Keratinocyte (primary cell): ENCODE measurements at regions not wholly inside any gene's neighbourhood (a gene's known extent, or its start where the extent isn't known, plus 50 kb on each side); places are given as distances from the start of the nearest gene placed in this dataset.

Source experiments
- DNase-seq: peaks from one replicate; pipeline ENCODE4 v3.0.0-alpha.2; 2011; ENCODE audit warnings: low read depth, missing footprints, low spot score
- FAIRE-seq: peaks from 2 replicates; lab custom pipeline; 2011; peaks lifted over from hg19 to GRCh38; lab: Jason Lieb, UNC
- H2AFZ ChIP-seq: 2 replicates; pipeline ENCODE4 v1.6.0; 2012; ENCODE audit warnings: low read length, control low read depth, inconsistent platforms; ENCODE audit not compliant: control insufficient read depth
- H3K27ac ChIP-seq: 2 replicates; pipeline ENCODE4 v1.5.1; 2011; ENCODE audit warnings: low read length; ENCODE audit not compliant: control insufficient read depth, insufficient read depth
- H3K27me3 ChIP-seq: 3 replicates; pipeline ENCODE4 v1.6.0; 2011; ENCODE audit warnings: low read length; ENCODE audit not compliant: control insufficient read depth, insufficient read depth; ENCODE audit errors: extremely low read depth
- H3K36me3 ChIP-seq, 2 experiments: 2 replicates in 1 of 2; 3 replicates in 1 of 2; pipeline ENCODE4 v1.5.1; 2011; ENCODE audit warnings: low read length in 2 of 2, mild to moderate bottlenecking in 1 of 2; ENCODE audit not compliant: control insufficient read depth in 2 of 2, insufficient read depth in 2 of 2; ENCODE audit errors: extremely low read depth in 1 of 2
- H3K4me1 ChIP-seq: 3 replicates; pipeline ENCODE4 v1.5.1; 2011; ENCODE audit warnings: low read length; ENCODE audit not compliant: control insufficient read depth, insufficient read depth; ENCODE audit errors: extremely low read depth
- H3K4me2 ChIP-seq: 3 replicates; pipeline ENCODE4 v1.6.0; 2011; ENCODE audit warnings: low read depth, low read length; ENCODE audit not compliant: control insufficient read depth, insufficient read depth; ENCODE audit errors: extremely low read depth
- H3K4me3 ChIP-seq, 3 experiments: fragments of 200-600 bp in 1 of 3; sonication (generic) in 1 of 3; 2 replicates in 2 of 3; 3 replicates in 1 of 3; pipeline ENCODE4 v1.5.1; 2011 to 2016; ENCODE audit warnings: low read length in 3 of 3, mild to moderate bottlenecking in 3 of 3, control low read depth in 2 of 3, inconsistent platforms in 1 of 3, low read depth in 1 of 3, mixed read lengths in 1 of 3, mixed run types in 1 of 3, moderate library complexity in 1 of 3; ENCODE audit not compliant: control insufficient read depth in 2 of 3, insufficient read depth in 2 of 3; ENCODE audit errors: extremely low read depth in 1 of 3
- H3K79me2 ChIP-seq: 2 replicates; pipeline ENCODE4 v1.6.0; 2012; ENCODE audit warnings: low read length; ENCODE audit not compliant: control insufficient read depth, insufficient read depth
- H3K9ac ChIP-seq: 3 replicates; pipeline ENCODE4 v1.6.0; 2011; ENCODE audit warnings: low read length; ENCODE audit not compliant: control insufficient read depth, insufficient read depth; ENCODE audit errors: extremely low read depth
- H3K9me1 ChIP-seq: 3 replicates; pipeline ENCODE4 v1.6.0; 2011; ENCODE audit warnings: low read length; ENCODE audit not compliant: control insufficient read depth, insufficient read depth; ENCODE audit errors: extremely low read depth
- H3K9me3 ChIP-seq: 2 replicates; pipeline ENCODE4 v1.5.1; 2012; ENCODE audit warnings: low read depth, low read length; ENCODE audit not compliant: control insufficient read depth
- H4K20me1 ChIP-seq: 3 replicates; pipeline ENCODE4 v1.6.0; 2011; ENCODE audit warnings: low read length; ENCODE audit not compliant: control insufficient read depth, insufficient read depth; ENCODE audit errors: extremely low read depth
- EZH2 ChIP-seq: IDR thresholded peaks from one replicate; pipeline ENCODE4 v1.6.1; 2012; ENCODE audit warnings: inconsistent platforms, mild to moderate bottlenecking, low read length, moderate library complexity
- dilution Hi-C: fragments of 300-500 bp; cut with MboI; formaldehyde crosslinking; loops from one replicate; pipeline ENCODE4 v1.7.0; 2020; ENCODE audit warnings: low sequenced_read_pairs; ENCODE audit not compliant: extremely low pct_ligation_motif_present
- TF ChIP-seq, protein P1 (sequence below), 3 experiments: IDR thresholded peaks in 1 of 3; conservative IDR thresholded peaks in 1 of 3; optimal IDR thresholded peaks in 1 of 3; 2 replicates in 2 of 3; 3 replicates in 1 of 3; pipeline versions ENCODE3 to v1.5.1; 2011; ENCODE audit warnings: low read length in 3 of 3, mild to moderate bottlenecking in 3 of 3, moderate library complexity in 2 of 3, control low read depth in 1 of 3, inconsistent platforms in 1 of 3; ENCODE audit not compliant: insufficient read depth in 2 of 3; ENCODE audit errors: extremely low read depth in 1 of 3

DNA sequence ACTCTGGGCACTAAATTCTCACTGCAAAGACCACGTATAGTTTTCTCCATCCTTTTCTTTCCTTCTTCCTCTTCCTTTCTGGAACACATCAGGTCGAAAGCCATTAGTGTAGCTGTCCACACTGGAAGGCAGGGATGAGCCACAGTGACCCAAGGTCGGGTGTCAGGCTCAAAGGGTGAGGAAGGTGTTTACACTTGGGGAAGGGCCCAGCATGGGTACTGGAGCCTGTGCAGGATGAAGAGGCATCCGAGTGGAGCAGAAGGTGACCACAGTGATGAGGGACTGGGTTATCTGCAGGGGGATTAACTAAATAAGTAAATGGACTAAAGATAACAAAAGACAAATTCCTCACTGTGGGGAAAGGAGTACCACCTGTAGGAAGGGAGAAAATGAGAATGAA lies 164.0 kb downstream of the SOX9 start:
- FAIRE-seq: no peak
- no peak overlapping the region for H2AFZ ChIP-seq
- TF ChIP-seq, protein P1, sequence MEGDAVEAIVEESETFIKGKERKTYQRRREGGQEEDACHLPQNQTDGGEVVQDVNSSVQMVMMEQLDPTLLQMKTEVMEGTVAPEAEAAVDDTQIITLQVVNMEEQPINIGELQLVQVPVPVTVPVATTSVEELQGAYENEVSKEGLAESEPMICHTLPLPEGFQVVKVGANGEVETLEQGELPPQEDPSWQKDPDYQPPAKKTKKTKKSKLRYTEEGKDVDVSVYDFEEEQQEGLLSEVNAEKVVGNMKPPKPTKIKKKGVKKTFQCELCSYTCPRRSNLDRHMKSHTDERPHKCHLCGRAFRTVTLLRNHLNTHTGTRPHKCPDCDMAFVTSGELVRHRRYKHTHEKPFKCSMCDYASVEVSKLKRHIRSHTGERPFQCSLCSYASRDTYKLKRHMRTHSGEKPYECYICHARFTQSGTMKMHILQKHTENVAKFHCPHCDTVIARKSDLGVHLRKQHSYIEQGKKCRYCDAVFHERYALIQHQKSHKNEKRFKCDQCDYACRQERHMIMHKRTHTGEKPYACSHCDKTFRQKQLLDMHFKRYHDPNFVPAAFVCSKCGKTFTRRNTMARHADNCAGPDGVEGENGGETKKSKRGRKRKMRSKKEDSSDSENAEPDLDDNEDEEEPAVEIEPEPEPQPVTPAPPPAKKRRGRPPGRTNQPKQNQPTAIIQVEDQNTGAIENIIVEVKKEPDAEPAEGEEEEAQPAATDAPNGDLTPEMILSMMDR (optimal IDR thresholded peaks at IDR 0.05 in 1 of 3, IDR thresholded peaks at IDR 0.05 in 1 of 3, conservative IDR thresholded peaks at IDR 0.05 in 1 of 3; ENCODE audit: extremely low read depth in 1 of 3, insufficient read depth in 2 of 3, low read length in 3 of 3): no peak
- no peak for TF ChIP-seq EZH2
- H3K9ac ChIP-seq: no peak overlapping the region
- H3K4me1 ChIP-seq: peaks cover 4% of the 10 kb centered on the region
- no peaks in the 10 kb centered on the region for H3K9me3 ChIP-seq
- peaks cover 7% of the 10 kb centered on the region for H3K27me3 ChIP-seq
- H3K27ac ChIP-seq: no peak overlapping the region
- no peaks in the 10 kb centered on the region for H4K20me1 ChIP-seq
- no peak overlapping the region for H3K4me3 ChIP-seq
- DNase-seq: no peak
- no peaks in the 10 kb centered on the region for H3K79me2 ChIP-seq
- no peak overlapping the region for H3K4me2 ChIP-seq
- dilution Hi-C loops: no loop called here
- H3K36me3 ChIP-seq: no peaks in the 10 kb centered on the region
- H3K9me1 ChIP-seq: no peaks in the 10 kb centered on the region

DNA sequence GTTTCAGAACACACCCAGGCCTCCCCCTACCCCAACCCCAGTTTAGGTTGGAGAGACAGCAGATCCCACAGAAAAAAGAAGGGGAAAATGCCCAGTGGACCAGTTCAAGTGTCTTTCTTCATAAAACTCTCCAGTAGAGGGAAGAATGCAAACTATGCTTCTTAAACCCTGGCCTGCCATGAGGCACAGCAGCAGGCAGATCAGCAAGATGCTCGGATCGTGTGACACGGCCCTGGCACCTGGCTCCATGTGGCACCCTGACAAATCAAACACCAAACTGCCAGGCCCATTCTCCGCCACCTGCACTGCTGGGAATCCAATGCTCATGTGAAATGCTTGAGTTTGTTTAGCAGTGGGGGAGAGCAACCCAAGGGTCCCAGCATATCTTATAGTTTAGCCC lies 166.8 kb downstream of the SOX9 start:
- FAIRE-seq: no peak
- Histone ChIP-seq H3K4me1 (peaks cover 4% of the 10 kb centered on the region), H3K36me3 (no peaks in the 10 kb centered on the region), H3K79me2 (no peaks in the 10 kb centered on the region), H3K27me3 (peaks cover 15% of the 10 kb centered on the region), H3K4me2 (no peak overlapping the region), H2AFZ (no peak overlapping the region), H3K4me3 (no peak overlapping the region), H3K27ac (no peak overlapping the region), H3K9me3 (no peaks in the 10 kb centered on the region), H4K20me1 (no peaks in the 10 kb centered on the region), H3K9ac (no peak overlapping the region), H3K9me1 (no peaks in the 10 kb centered on the region)
- DNase-seq: no peak
- dilution Hi-C loops: no loop called here
- TF ChIP-seq, protein P1 (optimal IDR thresholded peaks at IDR 0.05 in 1 of 3, IDR thresholded peaks at IDR 0.05 in 1 of 3, conservative IDR thresholded peaks at IDR 0.05 in 1 of 3; ENCODE audit: extremely low read depth in 1 of 3, insufficient read depth in 2 of 3, low read length in 3 of 3): no peak
- TF ChIP-seq EZH2: no peak
